HL-60 (cell line): ENCODE measurements at regions not wholly inside any gene's neighbourhood (a gene's known extent, or its start where the extent isn't known, plus 50 kb on each side); places are given as distances from the start of the nearest gene placed in this dataset.

ENCODE experiments used
- DNase-seq, 2 experiments: peaks; one replicate each; pipeline ENCODE4 v3.0.0-alpha.2; 2010 to 2020; ENCODE audit warnings: low read depth in 1 of 2, low spot score in 1 of 2
- H3K27ac ChIP-seq: fragments of 250-450 bp; sonication (Bioruptor Pico); replicated peaks from 2 replicates; pipeline ENCODE4 v1.5.1; 2020; ENCODE audit warnings: mild to moderate bottlenecking, moderate library complexity
- H3K27me3 ChIP-seq: fragments of 250-450 bp; sonication (Bioruptor Pico); 2 replicates; pipeline ENCODE4 v1.5.1; 2021; ENCODE audit warnings: mild to moderate bottlenecking, moderate library complexity; ENCODE audit not compliant: insufficient read depth, poor library complexity, severe bottlenecking
- H3K4me3 ChIP-seq: replicated peaks from 2 replicates; pipeline ENCODE4 v1.5.1; 2011; ENCODE audit warnings: mild to moderate bottlenecking, control low read depth, low read length; ENCODE audit not compliant: insufficient read depth
- GABPA ChIP-seq: IDR thresholded peaks from 2 replicates; pipeline ENCODE4 v1.6.1; 2012; ENCODE audit warnings: low read depth
- POLR2AphosphoS5 ChIP-seq: IDR thresholded peaks from 2 replicates; pipeline ENCODE4 v1.6.1; 2012; ENCODE audit warnings: low read depth
- SPI1 ChIP-seq: IDR thresholded peaks from 2 replicates; pipeline ENCODE4 v1.6.1; 2012; ENCODE audit warnings: low read depth, mild to moderate bottlenecking, borderline replicate concordance
- TF ChIP-seq, protein P1 (sequence below): IDR thresholded peaks from one replicate; pipeline ENCODE4 v1.5.1; 2011; ENCODE audit warnings: low read length, control low read depth, inconsistent platforms; ENCODE audit not compliant: insufficient read depth
- TF ChIP-seq, protein P2 (sequence below): IDR thresholded peaks from 2 replicates; pipeline ENCODE4 v1.6.1; 2012; ENCODE audit warnings: low read depth; ENCODE audit not compliant: insufficient replicate concordance

DNA sequence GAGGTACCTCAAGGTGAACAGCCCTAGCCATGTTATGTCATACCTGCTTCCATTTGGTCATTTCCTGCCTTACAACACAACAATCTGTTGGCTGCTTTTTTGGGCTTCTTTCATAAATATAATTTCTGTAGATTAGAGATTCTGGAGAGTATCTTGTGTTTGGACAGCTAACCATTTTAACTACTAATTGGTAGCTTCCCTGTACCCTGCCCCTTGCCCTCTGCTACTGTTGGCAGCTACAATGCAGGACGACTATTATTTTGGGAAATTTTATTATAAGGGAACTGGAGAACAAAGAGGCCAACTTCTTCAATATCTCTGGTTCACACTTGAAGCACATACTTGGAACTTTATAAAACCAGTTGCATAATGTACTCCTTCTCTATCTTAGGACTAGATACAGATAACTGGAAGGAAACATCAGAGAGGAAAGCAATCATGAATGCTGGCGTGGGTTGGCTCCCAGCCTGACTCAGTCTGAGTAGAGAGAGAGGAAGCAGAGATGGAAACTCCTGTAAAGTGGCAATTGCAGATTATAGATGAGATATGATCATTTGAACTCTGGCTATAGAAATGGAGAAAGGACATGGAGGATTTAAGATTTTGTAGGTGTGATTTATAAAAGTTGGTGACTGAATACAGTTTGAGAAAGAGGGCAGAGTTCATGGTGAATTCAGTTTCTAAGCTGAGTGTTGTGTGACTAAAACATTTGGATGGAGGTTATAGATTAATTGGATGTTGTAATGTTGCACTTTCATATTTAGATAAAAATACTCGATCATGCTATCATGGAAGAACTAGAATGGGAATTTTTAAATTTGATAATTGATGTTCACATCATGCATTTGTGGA, 74.5 kb downstream of the MDH1 start:
- no peak overlapping the region for H3K4me3 ChIP-seq
- no peak overlapping the region for H3K27ac ChIP-seq
- H3K27me3 ChIP-seq = peaks cover 3% of the 10 kb centered on the region
- DNase-seq = no peak
- no peak for TF ChIP-seq POLR2AphosphoS5
- TF ChIP-seq GABPA = no peak
- no peak for TF ChIP-seq SPI1

DNA sequence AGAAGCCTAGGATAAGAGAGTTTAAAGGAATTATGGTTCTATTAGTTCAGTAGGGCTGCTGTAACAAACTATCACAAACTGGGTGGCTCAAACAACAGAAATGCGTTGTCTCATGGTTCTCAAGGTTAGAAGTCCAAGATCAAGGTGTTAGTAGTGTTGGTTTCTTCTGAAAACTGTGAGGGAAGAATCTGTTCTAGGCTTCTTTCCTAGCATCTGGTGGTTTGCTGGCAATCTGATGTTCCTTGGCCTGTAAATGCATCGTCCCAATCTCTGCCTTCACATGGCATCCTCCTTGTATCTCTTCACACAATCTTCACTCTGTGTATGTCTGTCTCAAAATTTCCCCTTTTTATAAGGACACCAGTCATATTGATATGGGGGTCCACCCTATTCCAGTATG, 76.3 kb downstream of the MDH1 start:
- TF ChIP-seq POLR2AphosphoS5 (no peak), SPI1 (no peak), GABPA (no peak)
- TF ChIP-seq, protein P1, sequence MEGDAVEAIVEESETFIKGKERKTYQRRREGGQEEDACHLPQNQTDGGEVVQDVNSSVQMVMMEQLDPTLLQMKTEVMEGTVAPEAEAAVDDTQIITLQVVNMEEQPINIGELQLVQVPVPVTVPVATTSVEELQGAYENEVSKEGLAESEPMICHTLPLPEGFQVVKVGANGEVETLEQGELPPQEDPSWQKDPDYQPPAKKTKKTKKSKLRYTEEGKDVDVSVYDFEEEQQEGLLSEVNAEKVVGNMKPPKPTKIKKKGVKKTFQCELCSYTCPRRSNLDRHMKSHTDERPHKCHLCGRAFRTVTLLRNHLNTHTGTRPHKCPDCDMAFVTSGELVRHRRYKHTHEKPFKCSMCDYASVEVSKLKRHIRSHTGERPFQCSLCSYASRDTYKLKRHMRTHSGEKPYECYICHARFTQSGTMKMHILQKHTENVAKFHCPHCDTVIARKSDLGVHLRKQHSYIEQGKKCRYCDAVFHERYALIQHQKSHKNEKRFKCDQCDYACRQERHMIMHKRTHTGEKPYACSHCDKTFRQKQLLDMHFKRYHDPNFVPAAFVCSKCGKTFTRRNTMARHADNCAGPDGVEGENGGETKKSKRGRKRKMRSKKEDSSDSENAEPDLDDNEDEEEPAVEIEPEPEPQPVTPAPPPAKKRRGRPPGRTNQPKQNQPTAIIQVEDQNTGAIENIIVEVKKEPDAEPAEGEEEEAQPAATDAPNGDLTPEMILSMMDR = no peak
- TF ChIP-seq, protein P2, sequence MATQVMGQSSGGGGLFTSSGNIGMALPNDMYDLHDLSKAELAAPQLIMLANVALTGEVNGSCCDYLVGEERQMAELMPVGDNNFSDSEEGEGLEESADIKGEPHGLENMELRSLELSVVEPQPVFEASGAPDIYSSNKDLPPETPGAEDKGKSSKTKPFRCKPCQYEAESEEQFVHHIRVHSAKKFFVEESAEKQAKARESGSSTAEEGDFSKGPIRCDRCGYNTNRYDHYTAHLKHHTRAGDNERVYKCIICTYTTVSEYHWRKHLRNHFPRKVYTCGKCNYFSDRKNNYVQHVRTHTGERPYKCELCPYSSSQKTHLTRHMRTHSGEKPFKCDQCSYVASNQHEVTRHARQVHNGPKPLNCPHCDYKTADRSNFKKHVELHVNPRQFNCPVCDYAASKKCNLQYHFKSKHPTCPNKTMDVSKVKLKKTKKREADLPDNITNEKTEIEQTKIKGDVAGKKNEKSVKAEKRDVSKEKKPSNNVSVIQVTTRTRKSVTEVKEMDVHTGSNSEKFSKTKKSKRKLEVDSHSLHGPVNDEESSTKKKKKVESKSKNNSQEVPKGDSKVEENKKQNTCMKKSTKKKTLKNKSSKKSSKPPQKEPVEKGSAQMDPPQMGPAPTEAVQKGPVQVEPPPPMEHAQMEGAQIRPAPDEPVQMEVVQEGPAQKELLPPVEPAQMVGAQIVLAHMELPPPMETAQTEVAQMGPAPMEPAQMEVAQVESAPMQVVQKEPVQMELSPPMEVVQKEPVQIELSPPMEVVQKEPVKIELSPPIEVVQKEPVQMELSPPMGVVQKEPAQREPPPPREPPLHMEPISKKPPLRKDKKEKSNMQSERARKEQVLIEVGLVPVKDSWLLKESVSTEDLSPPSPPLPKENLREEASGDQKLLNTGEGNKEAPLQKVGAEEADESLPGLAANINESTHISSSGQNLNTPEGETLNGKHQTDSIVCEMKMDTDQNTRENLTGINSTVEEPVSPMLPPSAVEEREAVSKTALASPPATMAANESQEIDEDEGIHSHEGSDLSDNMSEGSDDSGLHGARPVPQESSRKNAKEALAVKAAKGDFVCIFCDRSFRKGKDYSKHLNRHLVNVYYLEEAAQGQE = no peak
- no peak for DNase-seq
- Histone ChIP-seq H3K27me3 (peaks cover 6% of the 10 kb centered on the region), H3K4me3 (no peak overlapping the region), H3K27ac (no peak overlapping the region)

DNA sequence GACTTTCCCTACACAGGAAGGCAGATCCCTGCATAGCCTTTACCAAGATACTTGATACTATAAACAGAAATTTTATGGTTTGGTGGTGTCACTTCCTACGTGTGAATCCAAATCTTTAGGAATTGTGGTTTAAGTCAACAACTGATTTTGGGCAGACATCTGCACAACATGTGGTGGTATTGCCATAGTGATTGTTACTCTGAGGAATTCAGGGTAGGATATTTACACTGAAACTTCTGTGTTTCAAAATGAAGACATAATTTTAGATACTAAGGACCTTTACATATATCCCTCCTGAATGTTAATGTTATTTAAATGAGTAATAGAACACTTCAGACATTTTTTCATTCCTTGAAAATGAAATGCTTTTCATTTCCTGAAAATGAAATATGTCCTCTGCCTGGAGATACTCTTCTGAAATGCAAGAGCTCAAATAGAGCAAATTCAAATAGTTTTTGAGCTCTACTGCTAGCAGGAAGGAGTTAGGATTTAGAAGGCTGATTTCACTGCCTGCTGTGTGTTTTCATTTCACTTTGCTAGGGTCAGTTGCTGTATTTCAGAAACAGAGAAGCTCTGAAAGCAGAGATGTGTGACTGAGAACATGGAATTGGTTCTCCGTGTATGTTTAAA, 77.2 kb downstream of the MDH1 start:
- TF ChIP-seq, protein P1 = no peak
- TF ChIP-seq SPI1 (no peak), POLR2AphosphoS5 (no peak), GABPA (no peak)
- TF ChIP-seq, protein P2 = no peak
- H3K4me3 ChIP-seq = no peak overlapping the region
- H3K27ac ChIP-seq = no peak overlapping the region

DNA sequence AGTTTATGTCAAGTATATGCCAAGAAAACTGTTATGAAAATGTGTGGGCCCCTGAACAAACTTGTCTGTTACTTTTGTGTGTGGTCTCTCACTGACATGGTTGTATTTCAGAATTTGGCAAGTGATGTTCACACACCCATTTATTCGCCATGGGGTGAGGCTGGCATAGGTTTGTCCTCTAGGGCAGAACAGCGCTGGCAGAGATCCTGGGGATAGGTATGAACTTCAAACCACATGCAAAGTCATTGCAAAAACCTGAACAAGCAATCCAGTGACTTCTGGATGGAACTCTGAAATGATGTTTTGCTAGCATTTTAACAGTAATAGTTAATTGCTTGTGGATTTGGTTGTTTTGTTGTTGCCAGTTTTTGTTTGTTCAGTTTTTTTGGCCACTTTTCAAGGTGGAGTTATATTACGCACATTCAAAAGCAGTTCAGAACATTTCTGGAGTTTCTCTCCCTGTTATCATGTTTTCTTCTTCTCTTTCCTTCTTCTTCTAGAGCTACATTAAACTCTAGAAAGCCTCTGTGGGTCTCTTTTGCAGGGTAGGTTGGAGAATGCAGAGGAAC, 78.5 kb downstream of the MDH1 start:
- TF ChIP-seq GABPA (no peak), SPI1 (no peak), POLR2AphosphoS5 (no peak)
- TF ChIP-seq, protein P2 = no peak
- TF ChIP-seq, protein P1 = no peak
- DNase-seq = no peak
- peaks cover 4% of the 10 kb centered on the region for H3K27me3 ChIP-seq
- H3K27ac ChIP-seq = no peak overlapping the region
- H3K4me3 ChIP-seq = no peak overlapping the region

More for the DNA sequence above, 77.2 kb downstream of the MDH1 start:
- peaks cover 4% of the 10 kb centered on the region for H3K27me3 ChIP-seq
- no peak for DNase-seq
